T-helper 2 cell treated with Interferon-gamma antibody and Interleukin-4, amounts not matched to agents 5 μg/mL and 100 μg/mL, for 36 hours (primary cell): ENCODE measurements at regions not wholly inside any gene's neighbourhood (a gene's known extent, or its start where the extent isn't known, plus 50 kb on each side); places are given as distances from the start of the nearest gene placed in this dataset.

ENCODE experiments used
- DNase-seq: peaks from one replicate; pipeline ENCODE4 v3.0.0; 2021; ENCODE audit warnings: low spot score
- H3K27ac Mint-ChIP-seq: one replicate; pipeline ENCODE4 v1.8.0; 2021; ENCODE audit warnings: mild to moderate bottlenecking, mixed read lengths
- H3K27me3 Mint-ChIP-seq: one replicate; pipeline ENCODE4 v1.8.0; 2021; ENCODE audit warnings: low read depth, mixed read lengths
- H3K36me3 Mint-ChIP-seq: one replicate; pipeline ENCODE4 v1.8.0; 2021; ENCODE audit warnings: low read depth, mixed read lengths
- H3K4me1 Mint-ChIP-seq: one replicate; pipeline ENCODE4 v1.8.0; 2021; ENCODE audit warnings: low read depth, mixed read lengths
- H3K4me3 Mint-ChIP-seq: one replicate; pipeline ENCODE4 v1.8.0; 2022; ENCODE audit warnings: mild to moderate bottlenecking, moderate library complexity, mixed read lengths
- H3K9me3 Mint-ChIP-seq: one replicate; pipeline ENCODE4 v1.8.0; 2021; ENCODE audit warnings: mixed read lengths

GRCh38 chr14:98474900-98475299 lies 797.1 kb downstream of the BCL11B start:
- no peaks in the 10 kb centered on the region for H3K27me3 Mint-ChIP-seq
- no peak for DNase-seq
- no peaks in the 10 kb centered on the region for H3K4me1 Mint-ChIP-seq
- H3K9me3 Mint-ChIP-seq, result peaks cover 6% of the 10 kb centered on the region
- H3K36me3 Mint-ChIP-seq, result no peaks in the 10 kb centered on the region
- H3K27ac Mint-ChIP-seq, result no peak overlapping the region
- no peak overlapping the region for H3K4me3 Mint-ChIP-seq

- DNase-seq, result no peak
- Mint-ChIP-seq H3K9me3 (peaks cover 6% of the 10 kb centered on the region), H3K4me3 (no peak overlapping the region), H3K4me1 (no peaks in the 10 kb centered on the region), H3K27ac (no peak overlapping the region), H3K36me3 (no peaks in the 10 kb centered on the region), H3K27me3 (no peaks in the 10 kb centered on the region)
Measured at GRCh38 chr14:98477935-98478334, 794.1 kb downstream of the BCL11B start.

DNA sequence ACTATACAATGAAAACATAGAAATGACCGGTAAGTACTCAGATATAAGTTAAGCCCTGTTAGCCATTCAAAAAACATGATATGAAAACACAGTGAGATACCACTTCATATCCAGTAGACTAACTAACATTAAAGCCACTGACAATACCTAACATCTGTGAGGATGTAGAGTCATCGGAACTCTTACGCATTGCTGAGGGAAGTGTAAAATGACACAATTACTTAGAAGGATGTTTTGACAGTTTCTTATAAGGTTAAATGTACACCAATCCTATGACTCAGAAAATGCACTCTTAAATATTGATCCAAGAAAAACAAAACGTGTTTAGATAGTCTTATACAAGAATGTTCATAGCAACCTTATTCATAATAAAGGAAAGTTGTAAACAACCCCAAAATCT lies 782.9 kb downstream of the BCL11B start:
- DNase-seq, result no peak
- H3K9me3 Mint-ChIP-seq, result no peaks in the 10 kb centered on the region

DNA sequence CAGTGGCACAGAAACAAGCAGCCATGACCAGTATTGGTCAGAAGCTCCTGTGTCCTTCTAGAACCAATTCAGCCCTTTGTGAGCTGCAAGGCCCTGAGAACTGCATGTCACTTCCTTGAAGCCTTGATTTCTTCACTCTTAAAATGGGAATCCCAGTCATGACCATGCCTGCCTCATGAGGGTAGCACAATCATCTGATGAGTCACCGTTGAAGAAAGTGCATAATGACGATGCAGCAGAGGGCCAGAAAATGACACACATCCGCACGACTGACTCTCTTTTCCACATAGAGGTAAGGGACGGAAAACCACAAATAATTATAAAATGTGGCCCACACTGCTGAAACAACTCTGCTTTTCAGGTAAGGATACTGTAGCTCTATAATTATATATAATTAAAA lies 777.4 kb downstream of the BCL11B start:
- DNase-seq, result no peak
- Mint-ChIP-seq H3K36me3 (no peaks in the 10 kb centered on the region), H3K4me1 (no peaks in the 10 kb centered on the region), H3K27ac (no peak overlapping the region), H3K27me3 (peaks cover 6% of the 10 kb centered on the region), H3K9me3 (no peaks in the 10 kb centered on the region), H3K4me3 (no peak overlapping the region)

More for the DNA sequence above, 782.9 kb downstream of the BCL11B start:
- H3K36me3 Mint-ChIP-seq, result no peaks in the 10 kb centered on the region
- peaks cover 4% of the 10 kb centered on the region for H3K27me3 Mint-ChIP-seq
- H3K4me1 Mint-ChIP-seq, result no peaks in the 10 kb centered on the region
- H3K4me3 Mint-ChIP-seq, result no peak overlapping the region
- H3K27ac Mint-ChIP-seq, result no peak overlapping the region

- no peak overlapping the region for H3K4me3 Mint-ChIP-seq
- no peaks in the 10 kb centered on the region for H3K9me3 Mint-ChIP-seq
- no peaks in the 10 kb centered on the region for H3K36me3 Mint-ChIP-seq
- H3K4me1 Mint-ChIP-seq, result no peaks in the 10 kb centered on the region
- peaks cover 3% of the 10 kb centered on the region for H3K27me3 Mint-ChIP-seq
- no peak overlapping the region for H3K27ac Mint-ChIP-seq
- no peak for DNase-seq
Measured at GRCh38 chr14:98498019-98498885, 773.7 kb downstream of the BCL11B start.

DNA sequence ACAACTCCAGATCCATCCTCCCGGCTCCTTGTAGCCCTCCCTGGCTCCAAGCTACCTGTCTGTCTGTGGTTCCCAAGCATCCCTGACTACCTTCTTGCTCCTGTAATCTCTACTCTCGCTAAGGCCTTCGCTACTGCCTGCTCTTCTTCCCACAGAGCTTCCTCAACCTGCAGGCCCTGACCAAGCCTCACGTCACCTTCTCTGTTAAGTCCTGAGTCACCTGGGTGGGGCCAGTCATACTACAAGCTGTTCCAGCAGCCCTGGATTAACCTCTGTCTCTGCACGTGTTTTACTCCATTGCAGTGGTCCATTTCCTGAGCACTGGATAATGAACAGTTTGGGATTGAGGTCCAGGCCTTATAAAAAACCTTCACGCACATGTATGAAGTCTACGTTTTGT lies 770.7 kb downstream of the BCL11B start:
- no peak for DNase-seq
- no peak overlapping the region for H3K27ac Mint-ChIP-seq
- H3K27me3 Mint-ChIP-seq, result no peaks in the 10 kb centered on the region
- H3K4me3 Mint-ChIP-seq, result no peak overlapping the region
- no peaks in the 10 kb centered on the region for H3K9me3 Mint-ChIP-seq
- H3K36me3 Mint-ChIP-seq, result no peaks in the 10 kb centered on the region
- H3K4me1 Mint-ChIP-seq, result no peaks in the 10 kb centered on the region

- DNase-seq, result no peak
- no peaks in the 10 kb centered on the region for H3K9me3 Mint-ChIP-seq
- no peaks in the 10 kb centered on the region for H3K27me3 Mint-ChIP-seq
- no peak overlapping the region for H3K27ac Mint-ChIP-seq
- no peaks in the 10 kb centered on the region for H3K4me1 Mint-ChIP-seq
- no peaks in the 10 kb centered on the region for H3K36me3 Mint-ChIP-seq
- H3K4me3 Mint-ChIP-seq, result no peak overlapping the region
Measured at GRCh38 chr14:98501836-98502235, 770.2 kb downstream of the BCL11B start.

GRCh38 chr14:98503086-98503815 lies 768.7 kb downstream of the BCL11B start:
- H3K4me3 Mint-ChIP-seq, result no peak overlapping the region
- DNase-seq, result no peak
- no peak overlapping the region for H3K27ac Mint-ChIP-seq
- H3K27me3 Mint-ChIP-seq, result no peaks in the 10 kb centered on the region
- no peaks in the 10 kb centered on the region for H3K9me3 Mint-ChIP-seq
- no peaks in the 10 kb centered on the region for H3K36me3 Mint-ChIP-seq
- H3K4me1 Mint-ChIP-seq, result no peaks in the 10 kb centered on the region

DNA sequence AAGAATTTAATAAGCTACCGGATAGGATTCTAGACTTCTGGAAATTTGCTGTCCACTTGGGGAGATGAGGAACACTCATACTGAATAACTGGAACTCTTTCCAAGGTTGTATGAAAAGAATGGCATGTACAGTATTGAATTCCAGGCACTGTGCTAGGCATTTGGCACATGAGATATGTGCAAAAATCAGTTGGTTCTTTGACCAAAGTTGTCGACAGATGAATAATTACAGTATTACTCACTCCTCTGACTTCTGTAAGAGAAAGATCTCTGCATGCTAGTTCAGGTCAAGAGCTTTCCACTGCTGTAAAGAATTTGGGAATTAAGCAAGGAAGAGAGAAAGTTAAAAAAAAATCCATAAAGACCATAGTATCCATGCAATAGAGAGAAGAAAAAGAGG lies 764.7 kb downstream of the BCL11B start:
- H3K4me1 Mint-ChIP-seq, result peaks cover 17% of the 10 kb centered on the region
- no peak for DNase-seq
- H3K27me3 Mint-ChIP-seq, result no peaks in the 10 kb centered on the region
- no peak overlapping the region for H3K27ac Mint-ChIP-seq
- no peak overlapping the region for H3K4me3 Mint-ChIP-seq
- peaks cover 3% of the 10 kb centered on the region for H3K36me3 Mint-ChIP-seq
- peaks cover 4% of the 10 kb centered on the region for H3K9me3 Mint-ChIP-seq

- Mint-ChIP-seq H3K4me3 (no peak overlapping the region), H3K27ac (no peak overlapping the region), H3K27me3 (no peaks in the 10 kb centered on the region), H3K9me3 (peaks cover 4% of the 10 kb centered on the region), H3K4me1 (peaks cover 26% of the 10 kb centered on the region), H3K36me3 (peaks cover 3% of the 10 kb centered on the region)
- no peak for DNase-seq
Measured at GRCh38 chr14:98510392-98510791, 761.6 kb downstream of the BCL11B start.

GRCh38 chr14:98512501-98513251 lies 759.3 kb downstream of the BCL11B start:
- no peak for DNase-seq
- peaks cover 3% of the 10 kb centered on the region for H3K36me3 Mint-ChIP-seq
- peaks cover 26% of the 10 kb centered on the region for H3K4me1 Mint-ChIP-seq
- no peak overlapping the region for H3K27ac Mint-ChIP-seq
- peak overlapping the region; percentile 63 for H3K4me3 Mint-ChIP-seq
- peaks cover 4% of the 10 kb centered on the region for H3K9me3 Mint-ChIP-seq
- H3K27me3 Mint-ChIP-seq, result peaks cover 4% of the 10 kb centered on the region

DNA sequence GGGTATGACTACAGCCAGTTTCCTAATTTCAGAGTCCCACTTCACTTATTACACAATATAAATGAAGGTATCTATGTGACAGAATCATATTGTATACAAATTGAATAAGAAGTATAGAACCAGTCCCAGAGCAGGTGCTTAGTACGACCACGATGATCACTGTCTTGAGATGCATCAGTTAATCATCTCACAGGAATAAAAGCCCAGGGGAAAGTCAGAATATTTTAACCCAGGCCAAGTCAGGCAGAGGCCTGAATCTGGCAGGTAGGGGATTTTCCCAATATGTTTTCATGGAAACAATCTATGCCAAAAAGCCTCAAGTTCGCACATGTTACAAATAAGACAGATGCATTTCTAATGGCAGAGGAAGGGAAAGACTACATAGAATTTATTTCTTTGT lies 758.4 kb downstream of the BCL11B start:
- H3K4me3 Mint-ChIP-seq, result no peak overlapping the region
- no peak for DNase-seq
- no peak overlapping the region for H3K27ac Mint-ChIP-seq
- peaks cover 4% of the 10 kb centered on the region for H3K9me3 Mint-ChIP-seq
- peaks cover 26% of the 10 kb centered on the region for H3K4me1 Mint-ChIP-seq
- peaks cover 4% of the 10 kb centered on the region for H3K27me3 Mint-ChIP-seq
- H3K36me3 Mint-ChIP-seq, result peaks cover 3% of the 10 kb centered on the region

DNA sequence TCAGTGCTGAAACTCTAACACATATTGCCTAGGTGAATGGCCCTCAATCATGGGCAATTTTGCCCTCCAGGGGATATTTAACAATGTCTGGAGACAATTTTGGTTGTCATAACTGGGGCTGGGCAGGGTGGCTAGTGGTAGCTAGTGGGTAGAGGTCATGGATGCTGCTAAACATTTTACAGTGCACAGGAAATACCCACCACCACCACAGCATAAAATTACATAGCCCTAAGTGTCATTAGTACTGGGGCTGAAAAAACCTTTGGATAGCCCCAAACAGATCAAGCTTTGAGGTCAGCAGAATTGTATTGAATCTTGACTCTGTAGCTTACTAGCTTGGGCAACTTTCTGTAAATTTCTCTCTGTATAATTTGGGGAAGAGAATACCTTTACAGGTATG lies 758.0 kb downstream of the BCL11B start:
- Mint-ChIP-seq H3K27me3 (peaks cover 4% of the 10 kb centered on the region), H3K9me3 (peaks cover 4% of the 10 kb centered on the region), H3K27ac (no peak overlapping the region), H3K4me3 (no peak overlapping the region), H3K36me3 (peaks cover 3% of the 10 kb centered on the region), H3K4me1 (peaks cover 26% of the 10 kb centered on the region)
- DNase-seq, result no peak

- H3K9me3 Mint-ChIP-seq, result peaks cover 12% of the 10 kb centered on the region
- no peak for DNase-seq
- no peak overlapping the region for H3K4me3 Mint-ChIP-seq
- H3K36me3 Mint-ChIP-seq, result peaks cover 3% of the 10 kb centered on the region
- H3K27ac Mint-ChIP-seq, result no peak overlapping the region
- H3K4me1 Mint-ChIP-seq, result no peaks in the 10 kb centered on the region
- peaks cover 4% of the 10 kb centered on the region for H3K27me3 Mint-ChIP-seq
Measured at GRCh38 chr14:98536256-98536655, 735.7 kb downstream of the BCL11B start.
